ENCODE measurements at regions not wholly inside any gene's neighbourhood (a gene's known extent, or its start where the extent isn't known, plus 50 kb on each side); places are given as distances from the start of the nearest gene placed in this dataset.

DNA sequence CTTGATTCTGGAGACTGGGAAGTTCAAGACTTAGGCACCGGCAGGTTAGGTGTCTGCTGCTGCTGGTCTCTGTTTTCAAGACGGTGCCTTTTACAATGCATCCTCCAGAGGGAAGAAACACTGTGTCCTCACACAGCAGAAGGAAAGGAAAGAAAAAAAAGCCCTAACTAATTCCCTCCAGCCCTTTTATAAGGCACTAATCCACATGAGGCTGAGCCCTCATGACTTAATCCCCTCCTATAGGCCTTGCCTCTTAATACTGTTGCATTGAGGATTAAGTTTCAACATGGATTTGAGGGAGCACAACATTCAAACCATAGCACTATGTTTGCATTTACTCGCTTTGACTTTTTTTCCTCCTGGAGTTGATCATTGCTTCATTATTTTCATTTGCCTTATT, 585.9 kb downstream of the TLR4 start:
- no peak for TF ChIP-seq ZNF274 (IDR thresholded peaks at IDR 0.05; ENCODE audit: low read depth, low read length)
- TF ChIP-seq YY1 (IDR thresholded peaks at IDR 0.05; ENCODE audit: insufficient read depth, insufficient read length), result no peak
- TF ChIP-seq SUZ12 (IDR thresholded peaks at IDR 0.05; ENCODE audit: extremely low read depth, insufficient read depth, insufficient read length), result no peak
